ENCODE measurements at regions not wholly inside any gene's neighbourhood (a gene's known extent, or its start where the extent isn't known, plus 50 kb on each side); places are given as distances from the start of the nearest gene placed in this dataset.

DNA sequence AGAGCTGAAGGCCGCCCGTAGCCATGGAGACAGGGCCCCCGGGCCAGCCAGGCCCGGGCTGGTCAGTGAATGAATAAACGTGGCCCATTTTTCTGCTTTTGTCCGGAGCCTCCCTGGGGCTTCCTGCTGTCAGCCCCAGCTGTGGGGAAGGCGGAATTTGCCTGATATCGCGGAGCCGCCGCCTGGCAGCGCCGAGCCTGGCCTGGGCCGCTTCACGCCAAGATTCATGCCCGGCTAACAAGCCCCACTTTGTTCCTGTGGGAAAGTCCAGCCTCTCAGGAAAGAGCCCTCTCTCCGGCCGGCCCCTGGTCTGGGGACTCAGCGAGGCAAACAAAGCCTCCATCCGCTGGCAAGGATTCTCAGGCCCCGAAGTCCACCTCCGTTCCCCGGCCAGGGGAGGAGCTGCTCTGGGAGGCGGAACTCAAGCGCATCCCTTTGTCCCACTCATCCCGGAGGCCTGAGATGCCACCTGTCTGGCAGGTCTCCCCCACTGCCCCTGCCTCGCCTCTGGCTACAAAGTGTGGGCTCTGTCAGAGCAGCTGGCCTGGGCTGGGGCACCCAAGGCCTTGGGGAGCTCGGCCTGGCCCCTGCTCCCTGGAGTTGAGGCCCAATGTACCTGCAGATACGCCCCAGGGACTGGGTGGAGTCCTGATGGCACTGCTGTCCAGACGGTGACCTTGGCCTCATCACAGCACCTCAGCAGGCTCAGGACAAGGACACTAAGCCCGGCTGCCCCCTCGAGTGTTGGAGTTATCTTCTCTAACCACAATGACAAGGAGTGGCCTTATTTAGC, 51.6 kb upstream of the SLC6A11 start:
- DNase-seq, result peak in 10 of 14 donors; percentile 11 to 68 (median 38)

GRCh38 chr3:10766049-10766705, 49.9 kb upstream of the SLC6A11 start:
- no peak for DNase-seq

Measured in C1 segment of cervical spinal cord (tissue), 14 donors.